HG03280 (cell line): ENCODE measurements at regions not wholly inside any gene's neighbourhood (a gene's known extent, or its start where the extent isn't known, plus 50 kb on each side); places are given as distances from the start of the nearest gene placed in this dataset.

Experiments
- ATAC-seq: cut with Tn5 transposase; IDR thresholded peaks from one replicate; pipeline ENCODE4 v1.9.1; 2021; ENCODE audit warnings: mild to moderate bottlenecking, moderate library complexity; ENCODE audit not compliant: unreplicated experiment

- ATAC-seq = no peak
Measured at GRCh38 chr5:165627548-165628170, 2122.2 kb downstream of the MAT2B start.

GRCh38 chr5:165630261-165630778 lies 2124.9 kb downstream of the MAT2B start:
- peak; percentile 78 for ATAC-seq

DNA sequence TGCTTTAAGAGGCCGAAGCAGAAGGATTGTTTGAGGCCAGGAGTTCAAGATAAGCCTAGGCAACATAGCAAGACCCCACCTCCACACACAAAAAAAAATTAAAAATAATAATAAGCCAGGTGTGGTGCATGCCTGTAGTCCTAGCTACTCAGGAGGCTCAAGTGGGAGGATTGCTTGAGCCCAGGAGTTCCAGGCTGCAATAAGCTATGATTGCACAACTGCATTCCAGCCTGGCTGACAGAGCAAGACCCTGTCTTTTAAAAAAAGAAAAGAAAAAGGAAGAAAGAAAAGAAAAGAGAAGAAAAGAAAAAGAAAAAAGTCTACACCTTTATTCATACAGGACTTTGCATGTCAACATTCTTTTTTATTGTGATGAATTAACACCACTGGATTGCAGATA lies 2125.8 kb downstream of the MAT2B start:
- no peak for ATAC-seq

DNA sequence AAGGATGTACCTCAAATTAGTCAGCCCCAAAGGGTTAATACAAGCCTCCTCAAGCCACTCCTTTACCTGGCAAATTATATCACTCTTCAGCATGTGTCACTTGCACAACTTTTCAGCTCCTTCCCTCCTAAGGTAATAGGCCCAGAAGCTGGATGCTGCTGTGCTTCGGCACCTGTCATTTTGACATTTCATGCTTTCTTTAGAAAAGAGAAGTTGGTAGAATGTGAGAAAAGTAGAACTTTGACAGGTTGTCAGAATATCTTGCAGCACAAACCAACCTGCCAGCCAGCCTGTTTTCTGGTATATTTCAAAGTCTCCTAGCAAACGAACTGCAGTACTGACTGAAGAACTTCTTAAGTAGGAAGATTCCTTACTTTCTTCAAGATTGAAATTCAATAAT lies 2136.9 kb downstream of the MAT2B start:
- no peak for ATAC-seq

- no peak for ATAC-seq
Measured at GRCh38 chr5:165665735-165666400, 2160.4 kb downstream of the MAT2B start.

DNA sequence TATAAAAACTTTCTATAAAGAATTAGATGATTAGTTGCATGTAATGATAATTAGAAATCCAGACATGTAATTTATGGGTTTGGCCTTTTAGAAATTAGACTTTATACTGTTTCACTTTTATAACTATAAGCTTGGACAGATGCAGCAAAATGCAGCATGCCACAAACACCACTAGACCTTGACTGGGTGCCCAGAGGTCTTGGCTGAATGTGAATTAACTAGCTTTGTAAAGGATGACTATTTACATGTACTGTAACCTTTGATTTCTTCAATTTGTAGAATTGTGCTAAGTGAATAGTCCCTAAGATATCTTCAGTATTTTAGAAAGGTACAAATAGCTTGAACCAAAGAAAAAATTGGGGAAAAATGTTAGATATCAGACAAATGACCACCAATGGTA lies 2168.1 kb downstream of the MAT2B start:
- no peak for ATAC-seq

DNA sequence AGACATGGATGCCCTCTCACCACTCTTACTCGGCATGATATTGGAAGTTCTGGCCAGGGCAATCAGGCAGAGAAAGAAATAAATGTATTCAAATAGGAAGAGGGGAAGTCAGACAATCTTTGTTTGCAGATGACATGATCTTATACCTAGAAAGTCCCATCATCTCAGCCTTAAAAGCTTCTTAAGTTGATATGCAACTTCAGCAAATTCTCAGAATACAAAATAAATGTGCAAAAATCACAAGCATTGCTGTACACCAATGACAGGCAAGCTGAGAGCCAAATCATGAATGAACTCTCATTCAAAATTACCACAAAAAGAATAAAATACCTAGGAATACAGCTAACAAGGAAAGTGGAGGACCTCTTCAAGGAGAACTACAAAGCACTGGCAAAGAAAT lies 2190.4 kb downstream of the MAT2B start:
- ATAC-seq = no peak

DNA sequence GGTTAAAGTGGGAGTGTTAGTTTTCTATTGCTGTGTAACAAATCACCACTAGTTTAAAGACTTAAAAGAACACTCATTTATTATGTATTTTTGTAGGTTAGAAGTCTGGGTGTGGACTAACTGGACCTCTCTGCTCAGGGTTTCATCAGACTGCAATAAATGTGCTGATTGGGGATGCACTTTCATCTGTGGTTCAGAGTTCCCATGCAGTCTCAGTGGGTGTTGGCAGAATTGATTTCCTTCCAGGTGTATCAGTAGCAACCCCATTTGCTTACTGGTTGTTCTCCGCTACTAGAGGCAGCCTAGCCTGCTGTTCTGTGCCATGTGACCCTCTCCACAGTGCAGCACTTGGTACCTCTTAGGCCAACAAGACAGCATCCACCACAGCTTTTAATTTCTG lies 2200.5 kb downstream of the MAT2B start:
- ATAC-seq = no peak

DNA sequence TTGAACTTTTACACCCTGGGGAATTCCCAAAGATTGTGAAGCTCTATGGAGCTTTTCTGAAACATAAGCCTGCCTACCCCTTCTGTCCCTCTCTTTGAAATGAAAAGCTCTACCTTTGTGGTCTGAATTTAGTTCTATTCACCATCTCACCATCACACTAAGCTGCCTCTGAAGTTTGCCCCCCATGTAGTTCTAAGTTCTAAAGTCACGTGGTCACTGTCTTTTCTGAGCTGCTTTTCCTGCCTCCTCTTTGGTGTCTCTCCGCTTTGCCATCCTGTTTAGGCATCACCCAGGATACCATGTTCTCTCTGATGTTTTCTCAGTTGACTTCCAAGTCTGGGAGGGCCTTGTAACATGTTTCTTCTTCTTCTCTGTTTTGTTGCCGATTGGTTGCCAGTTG lies 2206.6 kb downstream of the MAT2B start:
- no peak for ATAC-seq

DNA sequence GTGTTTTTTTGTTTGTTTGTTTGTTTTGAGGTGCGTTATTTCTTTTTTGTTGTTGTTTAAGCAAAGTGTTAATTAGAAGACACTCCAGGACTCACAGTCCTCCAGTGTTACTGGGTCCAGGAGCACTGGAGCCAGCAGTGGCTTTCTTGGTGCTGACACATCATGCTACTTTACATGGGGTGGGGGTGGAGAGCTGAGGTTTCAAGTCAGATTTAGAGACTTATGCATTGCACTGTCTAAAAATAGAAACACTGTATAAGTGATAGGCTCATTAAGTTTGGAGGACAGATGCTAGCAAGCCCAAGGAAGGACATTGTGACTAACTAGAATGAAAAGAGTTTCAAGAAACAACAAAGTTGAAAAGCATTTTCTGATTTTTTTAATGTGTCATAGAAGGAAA lies 2209.2 kb downstream of the MAT2B start:
- no peak for ATAC-seq

DNA sequence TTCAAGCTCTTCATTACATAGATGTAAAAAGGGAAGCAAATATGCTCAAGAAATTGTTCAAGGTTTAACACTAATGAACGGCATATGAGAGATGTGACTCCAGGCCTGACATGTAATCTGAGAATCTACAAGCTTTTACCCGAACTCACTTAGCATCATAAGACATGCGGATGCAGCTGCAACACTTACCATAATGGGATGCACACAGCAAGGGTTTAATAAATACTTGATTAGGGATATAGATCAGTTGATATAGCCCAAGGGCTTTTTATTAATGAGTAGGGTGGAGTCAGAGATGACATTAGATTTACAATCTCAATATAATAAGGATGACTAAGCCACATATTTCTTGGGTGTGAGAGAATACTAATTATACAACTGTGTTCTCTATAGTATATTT lies 2215.5 kb downstream of the MAT2B start:
- no peak for ATAC-seq

GRCh38 chr5:165722401-165722800 lies 2217.0 kb downstream of the MAT2B start:
- ATAC-seq = no peak

GRCh38 chr5:165723931-165724330 lies 2218.5 kb downstream of the MAT2B start:
- no peak for ATAC-seq

GRCh38 chr5:165728425-165728824 lies 2223.0 kb downstream of the MAT2B start:
- no peak for ATAC-seq

DNA sequence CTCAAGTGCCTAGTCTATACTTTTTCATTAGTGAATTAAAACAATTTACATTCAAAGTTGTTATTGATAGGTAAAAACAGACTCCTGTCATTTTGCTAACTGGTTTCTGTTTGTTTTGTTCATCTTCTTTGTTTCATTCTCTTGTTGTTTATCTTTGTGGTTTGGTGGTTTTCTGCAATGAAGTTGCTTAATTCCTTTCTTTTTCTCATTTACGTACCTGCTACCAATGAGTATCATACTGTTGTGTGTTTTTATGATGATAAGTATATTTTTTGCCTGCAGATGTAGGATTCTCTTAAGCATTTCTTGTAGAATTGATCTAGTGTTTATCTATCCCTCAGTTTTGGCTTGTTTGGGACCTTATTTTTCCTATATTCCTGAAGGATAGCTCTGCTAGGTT lies 2230.0 kb downstream of the MAT2B start:
- ATAC-seq = no peak

GRCh38 chr5:165739079-165739741 lies 2233.8 kb downstream of the MAT2B start:
- no peak for ATAC-seq

DNA sequence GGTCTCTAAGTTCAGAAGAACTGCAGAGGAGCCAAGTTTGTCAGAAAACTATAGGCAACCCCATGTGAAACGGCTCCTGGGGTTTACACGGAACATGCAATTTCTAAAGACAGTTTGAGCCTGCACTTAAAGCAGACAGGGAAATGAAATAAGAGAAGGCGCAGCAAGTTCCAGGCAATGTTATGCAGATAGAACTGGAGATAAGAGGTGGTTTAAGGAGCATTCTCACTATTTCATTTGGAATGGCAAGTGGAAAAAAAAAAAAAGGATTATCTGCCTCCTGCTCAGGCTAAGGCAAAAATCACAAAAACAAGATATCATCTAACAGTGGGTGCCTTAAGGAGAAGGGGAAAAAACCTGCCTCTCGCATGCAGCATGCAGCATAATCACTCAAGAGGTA lies 2252.4 kb downstream of the MAT2B start:
- no peak for ATAC-seq

GRCh38 chr5:165775111-165775510 lies 2269.7 kb downstream of the MAT2B start:
- no peak for ATAC-seq

- ATAC-seq = no peak
Measured at GRCh38 chr5:165779505-165779904, 2274.1 kb downstream of the MAT2B start.

DNA sequence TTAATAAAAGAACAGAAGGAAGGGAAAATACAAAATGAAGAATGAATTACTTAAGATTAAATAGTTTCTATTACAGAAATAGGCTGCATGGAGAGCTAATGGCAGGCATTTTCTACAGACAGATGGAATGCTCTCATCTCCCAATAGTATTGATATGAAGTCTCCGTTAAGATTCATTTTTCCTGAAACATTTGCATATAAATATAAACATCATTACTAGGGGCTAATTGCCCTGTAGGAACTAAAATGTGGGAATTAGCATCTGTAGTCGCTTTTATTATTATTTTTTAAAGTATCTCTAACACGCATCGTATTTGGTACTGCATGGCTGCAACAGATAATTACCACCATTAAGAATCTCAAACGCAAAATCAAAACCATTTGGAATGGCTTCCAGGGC lies 2275.5 kb downstream of the MAT2B start:
- no peak for ATAC-seq

- ATAC-seq = no peak
Measured at GRCh38 chr5:165781738-165782137, 2276.3 kb downstream of the MAT2B start.

DNA sequence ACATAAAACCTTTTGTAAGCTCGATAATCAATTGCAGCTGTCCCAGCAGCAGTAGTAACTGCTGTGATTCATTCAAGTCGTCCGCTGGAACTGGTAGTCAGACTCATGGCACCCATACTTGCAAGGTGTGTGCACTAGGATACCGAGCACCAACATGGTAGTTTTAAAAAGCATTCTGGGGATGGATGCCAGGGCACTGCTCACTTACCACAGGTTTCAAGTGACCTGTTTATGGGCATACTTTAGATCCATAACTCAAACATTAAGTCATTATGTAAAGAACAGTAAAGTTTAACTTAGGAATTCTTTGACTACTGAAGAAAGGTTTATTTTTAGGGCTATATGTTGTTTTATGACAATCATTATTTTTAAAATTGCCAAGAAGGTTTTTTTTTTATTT lies 2277.6 kb downstream of the MAT2B start:
- ATAC-seq = no peak
